GM19468 (cell line): ENCODE measurements at regions not wholly inside any gene's neighbourhood (a gene's known extent, or its start where the extent isn't known, plus 50 kb on each side); places are given as distances from the start of the nearest gene placed in this dataset.

Experiments
- ATAC-seq: cut with Tn5 transposase; IDR thresholded peaks from one replicate; pipeline ENCODE4 v1.9.1; 2021; ENCODE audit warnings: mild to moderate bottlenecking, moderate library complexity, moderate number of reproducible peaks; ENCODE audit not compliant: unreplicated experiment; ENCODE audit errors: extremely low read depth

DNA sequence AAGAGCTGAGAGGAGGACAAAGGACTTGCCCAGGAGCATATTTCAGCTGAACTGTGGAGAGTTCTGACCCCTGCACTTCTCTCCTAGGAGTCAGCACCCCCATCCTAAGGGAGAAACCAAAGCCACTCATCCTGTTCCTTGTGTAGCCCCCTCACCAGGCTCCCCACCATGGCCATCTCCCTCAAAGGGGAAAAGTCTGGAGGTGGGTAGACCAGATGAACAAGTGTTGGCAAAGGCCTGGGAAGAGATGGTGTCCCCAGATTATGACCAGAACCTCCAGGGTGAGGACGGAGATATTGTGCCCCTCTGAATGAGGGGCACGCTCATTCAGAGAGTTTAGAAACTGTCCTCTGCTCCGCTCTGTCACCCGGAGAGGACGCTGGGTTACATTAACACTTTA, 880.0 kb downstream of the BRD1 start:
- ATAC-seq: no peak

DNA sequence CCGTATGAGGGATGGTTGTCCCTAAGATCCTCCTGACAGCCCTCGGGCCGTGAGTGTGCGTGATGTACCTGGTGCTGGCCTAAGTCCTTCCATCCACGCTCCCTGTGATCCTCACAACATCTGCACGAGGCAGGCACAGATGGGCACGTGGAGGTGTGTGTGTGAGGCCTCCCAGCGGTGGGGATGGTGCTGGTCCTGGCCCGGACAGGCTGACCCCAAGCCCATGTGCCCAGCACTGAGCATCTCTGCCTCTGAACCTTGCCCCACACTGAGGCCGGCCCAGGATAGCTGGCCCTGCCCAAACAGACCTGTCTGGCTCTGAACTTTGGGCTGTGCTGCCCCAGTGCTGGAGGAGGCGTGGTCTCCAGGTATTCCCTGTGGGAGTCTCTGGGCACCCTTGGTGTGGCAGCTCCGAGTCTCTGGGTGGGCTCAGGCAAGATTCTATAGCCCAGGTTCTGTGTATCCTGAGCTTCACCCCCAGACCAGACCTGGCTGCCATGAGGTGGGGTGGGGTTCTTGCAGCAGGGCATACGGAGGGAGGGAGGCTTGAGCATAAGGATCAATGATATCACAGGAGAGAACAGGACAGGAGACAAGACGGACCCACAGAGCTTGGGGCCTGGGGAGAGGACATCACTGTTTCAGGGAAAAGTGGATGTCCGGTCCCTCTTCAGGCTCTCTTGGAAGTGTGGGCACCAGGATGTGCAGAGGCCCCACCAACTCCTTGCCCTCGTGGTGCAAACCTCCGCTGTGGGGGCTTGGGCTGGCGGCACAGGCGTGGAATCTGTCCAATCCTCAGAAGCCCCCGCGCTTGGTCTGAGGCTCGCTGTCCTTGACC, 881.8 kb downstream of the BRD1 start:
- no peak for ATAC-seq

DNA sequence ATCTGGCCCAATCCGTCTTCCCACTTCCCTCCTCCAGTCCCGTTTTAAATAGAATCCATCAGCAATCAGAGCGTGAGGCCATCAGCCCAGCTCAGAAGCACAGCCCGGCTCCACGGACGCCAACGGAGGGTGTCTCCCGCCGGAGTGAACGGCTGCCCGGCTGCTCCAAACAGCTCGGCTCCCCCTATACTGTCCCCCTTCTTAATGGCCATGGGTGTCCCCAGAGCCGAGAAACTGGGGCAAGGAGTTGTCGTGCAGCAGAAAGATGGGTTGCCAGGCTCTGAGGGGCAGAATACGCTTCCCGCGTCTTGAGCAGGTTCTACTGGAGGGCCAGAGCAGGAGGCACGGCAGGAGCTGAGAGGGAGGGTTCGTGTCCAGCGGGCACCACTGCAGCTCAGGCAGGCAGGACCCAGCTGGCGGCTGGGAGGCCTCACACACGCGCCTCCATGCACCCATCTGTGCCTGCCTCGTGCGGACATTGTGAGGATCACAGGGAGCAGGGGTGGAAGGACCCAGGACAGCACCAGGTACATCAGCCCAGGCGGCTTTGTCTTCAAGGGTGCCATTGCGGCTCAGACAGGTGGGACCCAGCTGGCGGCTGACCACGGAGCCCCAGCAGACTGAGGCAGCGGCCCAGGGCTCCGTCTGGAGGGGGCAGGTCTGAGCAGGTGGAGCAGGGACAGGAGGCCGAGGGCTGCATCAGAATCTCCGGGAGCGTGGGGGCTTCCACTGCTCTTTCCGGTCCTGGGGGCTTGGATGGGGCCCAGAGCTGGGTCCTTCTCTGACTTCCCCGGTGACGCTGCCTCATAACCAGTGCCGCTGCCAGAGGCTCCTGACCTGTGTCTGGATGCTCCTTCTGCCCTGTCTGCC, 882.7 kb downstream of the BRD1 start:
- ATAC-seq: no peak

DNA sequence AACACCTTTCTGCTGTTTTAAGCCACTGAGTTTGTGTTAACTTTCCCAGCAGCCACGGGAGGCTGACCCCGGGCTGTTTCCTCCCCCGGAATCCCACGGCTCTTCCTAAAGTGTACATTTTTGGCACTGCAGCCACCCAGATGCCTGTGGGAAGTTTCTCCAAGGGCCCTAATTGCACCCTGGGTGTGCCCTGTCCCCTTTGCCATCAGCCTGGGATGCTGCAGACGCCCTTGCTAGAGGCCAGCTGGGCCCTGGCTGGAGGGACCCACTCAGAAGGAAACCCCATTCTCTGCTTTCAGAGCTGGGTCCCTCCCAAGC, 883.3 kb downstream of the BRD1 start:
- ATAC-seq: no peak

DNA sequence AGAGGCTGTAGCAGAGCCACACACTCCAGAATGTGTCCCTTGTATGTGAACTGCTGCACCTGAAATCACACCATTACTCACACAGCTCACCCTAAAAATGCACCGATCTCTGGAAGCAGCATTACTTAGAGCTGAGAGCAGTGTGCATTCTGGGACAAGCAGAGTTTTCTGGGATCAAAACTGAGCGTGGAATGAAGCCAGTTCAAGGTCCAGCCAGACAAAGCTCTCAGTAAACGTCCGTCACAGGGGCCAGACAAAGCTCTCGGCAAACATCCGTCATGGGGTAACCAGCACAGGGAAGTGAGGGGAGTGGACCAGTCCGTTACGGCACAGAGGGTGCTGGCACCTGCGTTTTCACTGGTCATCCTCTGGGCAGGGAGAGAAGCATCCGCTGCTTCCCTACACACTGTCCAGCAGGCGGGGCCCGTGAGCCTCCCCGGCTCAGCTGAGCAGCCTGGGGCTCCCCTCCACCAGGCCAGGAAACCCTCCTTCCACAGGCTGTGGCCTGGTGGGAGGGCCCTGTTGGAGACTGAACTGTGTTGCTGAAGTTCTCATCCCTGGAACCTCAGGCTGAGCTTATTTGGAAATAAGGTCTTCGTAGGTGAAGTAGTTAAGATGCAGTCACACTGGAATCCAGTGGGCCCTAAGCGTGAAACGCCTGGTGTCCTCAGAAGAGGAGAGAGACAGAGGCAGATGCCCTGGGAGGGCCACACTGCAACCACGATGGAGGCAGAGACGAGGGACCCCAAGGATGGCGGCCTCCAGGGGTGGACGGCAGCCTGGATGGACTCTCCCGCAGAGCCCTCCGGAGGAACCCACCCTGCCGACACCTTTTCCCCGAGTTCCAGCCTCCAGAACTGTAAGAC, 883.9 kb downstream of the BRD1 start:
- ATAC-seq: no peak

DNA sequence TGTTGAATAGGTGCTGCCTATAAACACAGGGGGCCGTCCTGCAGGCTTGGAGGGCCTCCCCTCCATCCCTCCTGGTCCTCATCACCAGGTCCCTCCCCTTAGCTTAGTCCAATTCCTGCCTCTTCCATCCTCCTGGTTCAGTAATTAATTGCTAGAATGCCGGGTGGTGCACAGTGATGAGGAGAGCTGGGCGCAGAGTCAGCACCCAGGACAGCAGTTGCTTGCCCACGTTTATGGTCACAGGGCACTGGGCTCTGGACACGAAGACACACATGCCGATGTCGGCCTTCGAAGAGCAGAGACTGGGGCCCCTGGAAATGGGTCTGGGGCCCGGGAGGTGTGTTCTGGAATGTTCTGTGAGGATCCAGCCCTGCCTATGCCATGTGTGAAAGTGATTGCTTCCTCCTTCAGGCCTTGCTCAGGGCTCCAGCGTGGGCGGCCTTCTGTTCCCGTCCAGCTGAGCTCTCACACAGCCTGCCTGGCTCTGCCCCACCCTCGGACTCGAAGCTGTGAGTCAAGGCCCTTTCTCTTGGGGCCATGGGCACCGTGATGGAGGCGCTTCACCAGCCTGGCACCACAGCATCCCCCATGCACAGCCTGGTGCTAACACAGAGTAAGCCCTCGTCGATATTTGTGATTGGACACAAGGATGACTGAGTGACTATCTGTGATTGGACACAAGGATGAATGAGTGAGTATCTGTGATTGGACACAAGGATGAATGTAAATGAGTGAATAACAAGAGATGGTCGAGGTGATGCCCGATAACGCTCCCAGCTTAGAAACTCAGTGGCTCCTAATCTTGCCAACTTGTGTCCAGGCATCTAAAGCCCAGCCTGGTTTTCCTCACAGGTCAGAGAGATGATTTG, 884.7 kb downstream of the BRD1 start:
- ATAC-seq: no peak

DNA sequence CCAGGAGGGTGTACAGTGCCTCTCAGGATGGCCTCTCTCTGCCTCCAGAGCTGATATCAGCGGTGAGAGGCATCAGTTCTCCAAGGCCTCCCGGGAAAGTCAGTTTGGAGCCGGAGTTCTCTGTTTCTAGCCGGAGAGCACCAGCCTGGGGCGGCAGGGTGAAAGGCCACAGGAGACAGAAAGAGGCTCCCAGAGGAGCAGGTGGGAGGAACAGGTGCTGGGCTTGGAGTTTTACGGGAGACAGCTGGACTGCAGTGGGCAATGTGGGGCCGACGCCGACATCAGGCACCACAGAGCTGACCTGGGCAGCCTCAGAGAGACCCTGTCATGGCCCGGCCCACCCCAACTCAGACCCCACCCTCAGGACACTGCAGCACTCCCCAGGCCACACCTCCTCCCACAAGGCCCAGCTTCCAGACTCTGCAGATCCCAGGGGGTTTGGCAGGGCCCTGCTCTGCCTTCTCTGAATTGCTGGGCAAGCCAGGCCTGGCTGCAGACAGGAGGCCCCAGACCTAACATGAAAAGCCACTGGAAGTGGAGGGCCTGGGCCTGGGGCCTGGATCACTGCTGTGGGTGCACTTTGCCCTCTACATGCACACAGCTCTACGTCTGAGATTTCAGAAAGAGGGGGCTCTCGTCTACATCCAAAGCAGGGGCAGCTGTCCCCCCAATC, 885.6 kb downstream of the BRD1 start:
- ATAC-seq: no peak

DNA sequence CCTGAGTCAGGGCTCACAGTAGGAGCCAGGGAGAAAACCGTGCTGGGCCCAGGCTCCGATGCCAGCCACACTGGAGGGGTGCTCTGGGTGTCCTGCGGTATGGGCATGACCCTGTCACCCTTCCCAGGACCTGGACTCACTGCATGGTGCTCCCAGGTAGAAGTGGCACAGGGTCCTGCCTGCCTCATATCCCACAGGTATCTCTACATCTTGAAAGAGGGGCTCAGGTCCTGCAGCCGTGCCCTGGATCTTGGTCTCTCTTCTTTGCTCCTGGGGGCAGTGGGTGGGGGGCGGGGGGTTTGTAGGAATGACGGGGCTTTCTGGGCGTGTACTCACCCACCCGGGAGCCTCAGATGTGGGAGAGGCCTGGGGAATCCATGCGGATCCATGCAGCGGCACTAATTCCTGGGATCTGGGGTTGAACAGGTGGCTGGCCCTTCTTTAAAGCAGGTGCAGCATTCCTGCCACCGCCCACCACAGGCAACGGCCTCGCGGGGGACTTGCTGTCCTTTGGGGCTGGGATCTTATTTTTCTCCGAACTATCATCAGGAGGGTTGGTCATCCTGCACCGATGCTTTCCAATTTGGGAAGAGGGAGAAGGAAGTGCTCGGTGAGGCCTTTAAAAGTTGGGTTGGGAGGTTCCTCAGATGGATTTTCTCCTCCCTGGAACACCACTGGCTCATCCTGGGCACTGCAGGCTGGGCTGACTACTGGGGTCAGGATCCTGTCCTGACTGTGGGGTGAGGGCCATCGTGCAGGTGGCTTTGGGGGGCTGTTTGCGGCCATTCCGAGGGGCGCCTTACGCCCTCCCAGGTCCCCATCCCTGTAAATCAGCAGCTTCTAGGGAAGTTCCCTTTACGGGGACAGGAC, 886.4 kb downstream of the BRD1 start:
- ATAC-seq: no peak

DNA sequence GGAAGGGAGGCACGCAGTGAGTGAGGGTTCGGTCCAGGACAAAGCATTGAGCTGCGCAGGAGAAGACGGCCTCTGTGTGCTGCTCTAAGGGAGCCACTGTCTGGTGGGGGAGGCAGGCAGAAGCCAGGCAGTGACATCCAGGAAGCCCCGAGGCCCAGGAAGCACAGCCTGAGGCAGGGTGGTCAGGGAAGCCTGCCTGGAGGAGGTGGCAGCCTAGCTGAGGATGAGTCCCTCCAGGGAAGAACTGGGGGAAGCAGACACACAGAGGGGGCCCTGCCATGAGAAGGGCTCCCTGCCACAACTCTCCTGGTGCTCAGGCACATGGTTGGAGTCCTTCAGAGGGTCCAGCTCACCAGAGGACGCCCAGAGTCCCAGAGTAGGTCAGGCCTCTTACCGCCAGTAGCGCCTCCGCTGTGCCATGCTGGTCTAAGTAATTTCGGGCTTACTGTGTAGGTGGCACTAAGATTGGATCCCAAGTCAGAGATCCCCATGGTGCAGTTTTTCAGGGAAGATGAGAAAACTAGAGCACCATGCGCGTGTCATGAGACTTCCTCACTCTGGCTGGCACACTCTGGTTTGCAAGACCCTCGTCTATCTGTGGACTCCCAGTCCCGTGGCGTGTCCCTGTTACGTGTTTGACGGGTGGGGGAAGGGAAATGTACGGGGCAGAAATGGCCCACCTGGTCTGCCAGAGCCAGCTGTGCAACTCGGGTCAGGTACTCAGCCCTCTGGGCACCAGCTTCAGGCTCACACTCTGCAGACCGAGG, 887.2 kb downstream of the BRD1 start:
- no peak for ATAC-seq

DNA sequence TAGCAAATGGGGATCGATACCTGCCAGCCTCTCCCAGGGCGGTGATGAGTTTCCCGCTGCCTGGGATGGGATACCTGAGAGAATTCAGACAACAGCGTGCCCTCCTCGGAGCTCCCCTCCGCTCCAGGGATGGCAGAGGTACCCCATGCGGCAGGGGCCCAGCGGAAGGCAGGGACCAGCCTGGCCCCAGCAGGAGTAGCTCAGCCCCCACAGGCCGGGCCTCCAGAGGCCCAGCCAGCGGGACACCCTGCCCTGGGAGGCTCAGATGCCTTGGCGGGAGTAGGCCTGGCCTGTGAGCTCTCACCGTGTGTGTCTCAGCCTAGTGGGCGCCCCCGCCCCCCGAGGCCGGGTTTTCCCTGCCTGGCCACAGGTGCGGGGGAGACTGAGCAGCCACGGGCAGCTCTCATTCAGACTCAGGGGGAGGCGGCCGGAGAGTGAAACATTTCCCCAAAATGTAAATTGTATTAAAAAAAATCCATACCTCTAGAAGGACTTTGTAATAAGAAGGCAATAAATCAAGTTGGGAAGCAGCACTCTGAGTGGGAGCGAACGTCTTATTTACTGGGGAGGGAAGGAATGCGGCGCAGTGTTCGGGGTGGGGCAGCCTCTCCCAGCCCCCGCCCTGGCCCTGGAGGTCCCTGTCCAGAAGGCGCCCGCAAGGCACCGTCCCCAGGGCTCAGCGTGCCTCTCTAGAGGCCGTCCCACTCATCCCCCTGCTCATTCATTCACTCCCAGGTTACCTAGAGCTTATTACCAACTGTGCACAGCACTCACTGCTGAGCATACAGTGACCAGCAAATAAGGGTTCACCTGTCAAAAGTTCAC, 888.0 kb downstream of the BRD1 start:
- ATAC-seq: no peak

DNA sequence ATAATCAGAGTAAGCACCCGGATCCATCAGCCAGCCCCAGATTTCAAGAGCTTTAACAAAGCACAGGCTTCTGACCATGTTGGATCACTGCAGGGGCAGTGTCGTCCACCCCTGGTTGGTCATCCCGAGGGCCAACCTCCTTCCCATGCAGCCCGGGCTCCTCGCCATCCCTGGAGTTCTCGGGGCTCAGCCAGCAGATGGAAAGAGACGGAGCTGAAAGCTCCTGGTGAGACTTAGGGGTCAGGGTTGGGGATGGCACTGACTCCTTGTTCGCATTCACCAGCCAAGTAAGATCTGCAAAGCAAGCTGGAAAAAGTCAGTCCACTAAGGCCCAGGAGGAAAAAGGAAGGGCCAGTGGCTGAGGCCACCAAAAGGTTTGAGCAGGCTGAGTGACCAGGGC, 888.9 kb downstream of the BRD1 start:
- ATAC-seq: no peak

DNA sequence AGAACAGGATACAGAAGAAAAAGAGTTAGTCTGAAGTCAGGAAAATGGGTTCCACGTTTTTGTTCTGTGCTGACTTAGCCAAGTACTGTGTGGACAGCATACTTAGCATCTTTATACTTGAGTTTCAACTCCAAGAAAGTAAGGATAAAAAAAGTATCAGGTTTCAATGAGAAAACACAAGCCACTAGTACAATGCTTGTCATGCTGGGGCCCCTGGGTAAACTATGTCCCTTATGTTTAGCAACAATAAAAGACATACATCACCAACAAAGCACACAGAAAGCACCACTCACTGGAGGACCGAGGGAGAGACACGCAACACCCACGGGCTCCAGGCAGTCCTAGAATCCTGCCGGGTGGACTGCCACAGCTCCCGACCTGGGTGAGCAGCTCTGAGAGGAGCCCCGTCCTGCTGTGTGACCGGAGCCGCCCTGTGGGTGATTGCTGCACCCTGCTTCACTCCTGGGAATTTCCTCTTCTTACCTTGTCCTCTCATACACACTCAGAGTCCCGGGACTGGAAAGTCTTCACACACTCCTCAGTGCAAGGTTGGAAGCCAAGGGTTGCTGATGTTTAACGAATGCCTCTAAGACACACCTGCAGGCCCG, 890.5 kb downstream of the BRD1 start:
- no peak for ATAC-seq

DNA sequence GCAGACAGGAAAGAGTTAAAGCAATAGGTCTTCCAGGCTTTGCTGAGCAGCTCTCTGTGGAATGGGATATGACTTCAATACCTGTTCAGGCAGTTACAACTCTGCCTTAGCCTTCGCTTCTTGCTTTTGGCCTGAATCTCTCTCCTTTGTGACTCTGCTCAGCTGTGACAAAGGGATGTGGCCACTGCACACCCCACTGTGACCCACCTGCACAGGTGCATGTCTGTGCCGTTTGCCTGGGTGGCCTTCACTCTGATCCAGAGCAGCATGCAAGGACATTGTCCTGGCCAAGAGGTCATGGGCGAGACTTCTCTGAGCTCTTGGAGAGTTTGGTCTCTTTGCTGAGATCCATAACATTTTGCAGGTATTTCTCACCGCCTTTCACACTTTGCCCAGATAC, 891.3 kb downstream of the BRD1 start:
- no peak for ATAC-seq

DNA sequence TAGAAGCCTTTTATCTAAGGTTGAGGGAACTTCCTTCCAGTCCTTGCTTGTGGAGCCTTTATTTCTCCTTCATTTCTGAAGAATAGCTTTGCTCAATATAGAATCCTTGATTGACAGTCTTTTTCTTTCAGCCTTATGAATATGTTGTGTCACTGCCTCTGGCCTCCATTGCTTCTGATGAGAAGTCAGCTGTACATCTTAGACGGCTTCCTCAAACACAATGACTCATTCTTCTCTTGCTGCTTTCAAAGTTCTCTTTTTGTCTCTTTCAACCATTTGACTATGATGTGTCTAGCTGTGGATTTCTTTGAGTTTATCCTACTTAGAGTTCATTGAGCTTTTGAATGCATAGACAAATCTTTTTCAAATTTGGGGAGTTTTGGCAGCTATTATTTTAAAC, 893.2 kb downstream of the BRD1 start:
- no peak for ATAC-seq

DNA sequence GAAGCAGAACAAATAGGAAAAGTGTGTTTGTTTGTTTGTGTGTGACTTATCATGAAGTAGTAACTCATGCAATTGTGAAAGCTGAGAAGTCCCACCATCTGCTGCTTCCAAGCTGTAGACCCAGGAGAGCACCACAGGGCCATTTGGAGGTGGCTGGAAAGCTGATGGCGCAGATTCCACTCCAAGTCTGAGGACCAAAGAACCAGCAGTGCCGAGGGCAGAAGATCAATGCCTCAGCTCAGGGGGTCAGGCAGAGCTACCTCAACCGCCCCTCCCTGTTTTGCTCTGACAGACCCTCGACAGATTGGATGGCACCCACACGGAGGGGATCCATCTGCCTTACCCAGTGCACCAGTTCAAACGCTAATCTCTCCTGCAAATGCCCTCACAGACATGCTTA, 896.2 kb downstream of the BRD1 start:
- ATAC-seq: no peak

DNA sequence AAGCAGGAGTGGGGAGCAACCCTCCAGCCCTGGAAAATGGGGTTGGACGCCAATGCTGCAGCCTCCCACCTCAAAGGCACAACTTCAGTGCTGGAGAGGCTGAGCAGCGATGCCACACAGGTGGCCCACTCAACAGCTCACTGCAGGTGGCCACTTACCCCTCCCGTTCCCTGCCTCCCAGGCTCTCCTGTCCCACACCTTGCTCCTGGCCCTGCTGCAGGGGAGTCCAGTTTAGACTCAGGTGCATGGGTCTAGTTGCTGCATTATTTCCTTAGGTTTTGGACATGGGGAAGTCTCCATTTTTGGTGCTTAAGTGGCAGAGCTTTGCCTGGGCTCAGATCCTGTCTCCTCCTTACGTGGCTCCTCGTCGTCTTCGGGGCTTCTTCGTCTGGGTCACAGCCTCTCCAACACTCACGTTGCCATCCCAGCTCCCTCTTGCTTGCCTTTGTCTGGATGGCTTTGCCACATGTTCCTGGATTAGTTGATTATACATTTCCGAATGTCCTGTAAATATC, 898.3 kb downstream of the BRD1 start:
- no peak for ATAC-seq
